ENCODE measurements at regions not wholly inside any gene's neighbourhood (a gene's known extent, or its start where the extent isn't known, plus 50 kb on each side); places are given as distances from the start of the nearest gene placed in this dataset.

DNA sequence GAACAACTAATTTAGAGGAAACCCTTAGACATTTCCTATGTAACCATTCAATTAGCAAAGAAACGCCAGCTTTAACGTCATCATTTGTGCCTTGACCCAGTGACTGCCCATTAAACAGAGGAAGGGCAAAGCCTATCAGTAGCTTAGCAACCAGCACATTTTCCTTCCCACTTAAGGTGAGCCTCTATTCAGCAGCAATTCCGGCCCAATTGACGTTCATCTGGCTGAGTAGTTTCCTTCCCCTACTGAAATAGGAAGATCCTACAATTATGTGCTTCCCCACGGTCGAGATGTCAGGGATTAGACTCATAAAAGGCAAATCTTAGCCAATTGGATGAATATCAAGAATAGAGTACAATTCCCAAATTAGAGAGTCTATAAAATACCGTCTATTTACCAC lies 482.1 kb upstream of the ADAMTS5 start:
- DNase-seq = no peak

GRCh38 chr21:27447843-27448242 lies 481.0 kb upstream of the ADAMTS5 start:
- no peak for DNase-seq

DNA sequence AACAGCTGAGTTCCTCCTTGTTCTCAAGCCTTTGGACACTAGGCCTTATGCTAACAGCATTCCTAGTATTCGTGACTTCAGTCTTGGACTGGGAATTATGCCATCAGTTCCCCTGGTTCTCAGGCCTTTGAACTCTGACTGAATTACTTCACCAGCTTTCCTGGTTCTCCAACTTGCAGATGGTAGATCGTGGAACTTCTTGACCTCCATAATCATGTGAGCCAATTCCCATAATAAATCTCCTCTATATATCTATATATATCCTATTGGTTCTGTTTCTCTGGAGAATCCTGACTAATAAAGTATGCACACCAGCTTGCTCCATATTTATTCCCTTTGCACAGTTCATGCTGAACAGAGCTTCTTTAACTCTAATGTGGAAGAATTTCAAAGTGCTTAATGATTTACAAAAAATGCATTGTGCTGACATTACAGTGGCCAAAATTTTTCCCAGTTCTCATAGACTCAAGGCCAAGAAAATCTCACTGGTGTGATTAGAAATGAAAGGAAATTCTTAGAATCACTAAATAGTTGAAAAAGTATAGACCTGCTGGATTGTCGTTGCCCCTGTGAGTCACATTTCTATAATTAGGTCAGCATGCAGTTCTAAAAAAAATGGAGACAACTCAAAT lies 462.9 kb upstream of the ADAMTS5 start:
- no peak for DNase-seq

GRCh38 chr21:27426196-27426595 lies 459.3 kb upstream of the ADAMTS5 start:
- DNase-seq = no peak

DNA sequence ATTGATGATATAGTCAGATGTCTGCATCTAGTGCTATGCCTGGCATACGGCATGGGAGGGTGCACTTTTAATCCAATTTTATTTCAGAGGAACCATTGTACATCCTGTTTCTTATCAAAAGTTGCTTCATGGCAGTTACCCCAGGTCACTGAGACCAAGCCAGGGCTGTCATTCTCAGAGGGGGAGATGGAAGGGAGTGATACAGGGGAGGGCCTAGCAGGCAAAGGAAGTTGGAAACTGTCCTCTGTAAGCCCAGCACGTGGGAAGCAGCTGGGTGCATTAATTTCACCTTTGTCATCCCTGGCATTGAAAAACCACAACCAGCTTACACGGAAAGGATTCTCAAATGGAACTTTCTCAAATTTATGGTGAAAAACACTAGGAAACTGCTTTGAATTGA lies 458.7 kb upstream of the ADAMTS5 start:
- DNase-seq = peak; percentile 53

GRCh38 chr21:27425172-27425571 lies 458.3 kb upstream of the ADAMTS5 start:
- DNase-seq = no peak

GRCh38 chr21:27424601-27425000 lies 457.7 kb upstream of the ADAMTS5 start:
- peak; percentile 60 for DNase-seq

DNA sequence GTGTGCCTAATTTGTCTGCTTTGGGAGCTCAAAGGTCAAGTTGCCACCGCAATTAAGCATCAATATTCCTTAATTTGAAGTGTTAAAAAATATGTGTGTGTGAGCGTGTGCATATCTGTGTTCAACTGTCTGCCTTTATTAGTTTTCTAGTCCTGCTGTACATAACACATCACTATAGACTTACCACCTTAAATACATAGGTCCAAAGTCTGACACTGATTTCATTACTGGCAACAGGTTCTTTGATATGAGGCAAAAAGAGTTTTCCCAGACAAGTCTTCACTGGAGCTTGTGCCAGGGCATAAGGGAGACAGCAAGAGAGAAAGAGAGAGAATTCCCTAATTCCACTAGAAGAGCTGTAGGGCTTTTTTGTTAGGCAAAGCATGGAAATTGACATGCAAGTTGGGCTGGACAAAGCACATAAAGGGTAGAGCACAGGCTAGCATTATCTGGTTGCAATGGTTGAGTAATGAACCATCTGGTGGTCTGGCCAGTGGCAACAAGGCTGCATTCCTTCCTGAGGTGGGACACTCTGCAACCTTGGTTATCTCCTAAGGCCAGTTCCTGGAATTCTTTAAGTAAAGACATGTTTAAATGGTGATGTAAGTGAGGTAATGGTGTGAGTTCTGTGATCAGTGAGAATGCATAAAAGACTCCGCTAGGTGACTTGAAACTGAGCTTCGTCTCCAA lies 457.2 kb upstream of the ADAMTS5 start:
- peak; percentile 92 for DNase-seq

GRCh38 chr21:27423038-27423437 lies 456.1 kb upstream of the ADAMTS5 start:
- peak; percentile 93 for DNase-seq

- DNase-seq = no peak
Observed at GRCh38 chr21:27422435-27422834, 455.5 kb upstream of the ADAMTS5 start.

GRCh38 chr21:27421654-27422053 lies 454.8 kb upstream of the ADAMTS5 start:
- DNase-seq = no peak

GRCh38 chr21:27419153-27419552 lies 452.3 kb upstream of the ADAMTS5 start:
- DNase-seq = no peak

GRCh38 chr21:27418346-27418745 lies 451.5 kb upstream of the ADAMTS5 start:
- DNase-seq = no peak

- no peak for DNase-seq
Observed at GRCh38 chr21:27412530-27412929, 445.6 kb upstream of the ADAMTS5 start.

GRCh38 chr21:27408826-27409225 lies 441.9 kb upstream of the ADAMTS5 start:
- no peak for DNase-seq

- DNase-seq = no peak
Observed at GRCh38 chr21:27407271-27407670, 440.4 kb upstream of the ADAMTS5 start.

- DNase-seq = no peak
Observed at GRCh38 chr21:27406300-27407009, 439.6 kb upstream of the ADAMTS5 start.

DNA sequence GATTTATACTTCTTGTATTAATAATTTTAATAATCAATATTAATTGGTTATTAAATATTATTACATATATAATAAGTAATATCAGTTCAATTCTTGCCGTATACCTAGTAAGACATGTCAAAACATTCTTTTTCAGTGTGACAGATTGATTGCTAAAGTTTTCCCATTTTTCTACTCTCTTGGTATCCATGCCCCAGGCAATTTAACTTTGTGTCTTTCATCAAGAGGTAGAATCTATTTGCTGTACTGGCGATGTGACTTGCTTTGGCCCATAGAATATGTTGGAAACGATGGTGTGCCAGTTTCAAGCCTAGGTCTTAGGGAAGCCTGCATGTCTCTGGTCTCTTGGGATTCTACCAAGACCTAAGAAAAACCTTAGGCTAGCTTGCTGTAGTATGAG lies 436.1 kb upstream of the ADAMTS5 start:
- no peak for DNase-seq

- no peak for DNase-seq
Observed at GRCh38 chr21:27400045-27400444, 433.2 kb upstream of the ADAMTS5 start.

- no peak for DNase-seq
Observed at GRCh38 chr21:27397578-27397977, 430.7 kb upstream of the ADAMTS5 start.

DNA sequence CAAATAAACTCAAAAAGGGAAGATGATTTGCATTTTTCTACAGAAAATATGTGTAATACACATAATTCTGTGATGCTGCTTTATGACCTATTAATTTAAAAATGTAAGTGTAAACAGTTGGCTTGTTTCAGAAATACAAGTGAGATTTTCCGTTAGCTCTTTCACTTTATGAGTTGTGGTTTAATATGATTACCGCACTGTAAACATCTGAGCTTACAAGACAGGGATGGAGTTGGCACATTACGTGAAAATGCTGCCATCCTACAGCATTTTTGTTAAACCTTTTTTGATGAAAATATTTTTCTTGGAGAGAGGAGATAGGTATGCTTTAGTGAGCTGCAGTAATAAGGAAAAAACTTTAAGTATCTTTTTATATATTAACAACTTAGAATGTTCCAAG lies 426.8 kb upstream of the ADAMTS5 start:
- DNase-seq = no peak

DNA sequence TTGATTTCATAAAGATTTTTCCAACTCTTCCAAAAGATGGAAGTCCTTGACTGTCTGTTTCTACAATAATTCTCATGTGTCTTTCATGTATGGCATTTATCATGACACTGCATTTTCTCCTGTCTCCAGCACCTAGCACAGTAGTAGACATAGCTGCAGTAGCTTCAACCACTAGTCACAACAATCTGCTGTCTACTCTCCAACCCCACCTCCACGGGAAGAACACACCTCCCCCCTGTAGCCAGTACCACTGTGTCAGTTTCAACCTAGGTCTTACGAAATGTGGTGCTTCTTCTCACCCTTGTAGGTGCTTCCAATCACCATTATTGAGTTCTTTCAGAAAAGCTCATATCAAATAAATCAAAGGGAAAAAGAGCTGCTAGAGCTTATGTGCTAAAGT lies 425.1 kb upstream of the ADAMTS5 start:
- DNase-seq = no peak

GRCh38 chr21:27390384-27390783 lies 423.5 kb upstream of the ADAMTS5 start:
- DNase-seq = no peak

GRCh38 chr21:27388825-27389224 lies 421.9 kb upstream of the ADAMTS5 start:
- DNase-seq = no peak

Measured in islet precursor cell (in vitro differentiated cells).